Esophagus muscularis mucosa (tissue), 4 donors: ENCODE measurements at regions not wholly inside any gene's neighbourhood (a gene's known extent, or its start where the extent isn't known, plus 50 kb on each side); places are given as distances from the start of the nearest gene placed in this dataset.

Experiments
- EP300 ChIP-seq: sonication (generic); formaldehyde crosslinking; IDR thresholded peaks from one replicate; pipeline ENCODE4 v1.6.1; 2017; ENCODE audit warnings: antibody characterized with exemption
- POLR2A ChIP-seq: fragments of 450-650 bp; IDR thresholded peaks from one replicate; pipeline ENCODE4 v1.6.1; 2017; ENCODE audit warnings: antibody characterized with exemption, moderate library complexity, mild to moderate bottlenecking, low read depth
- POLR2AphosphoS5 ChIP-seq, 2 donors: sonication (generic); formaldehyde crosslinking; IDR thresholded peaks; one replicate each; pipeline ENCODE4 v1.6.1; 2017; ENCODE audit warnings: antibody characterized with exemption in 2 of 2
- TF ChIP-seq, protein P1 (sequence below), 3 experiments: fragments of 200-600 bp in 2 of 3; fragments of 450-650 bp in 1 of 3; sonication (generic) in 2 of 3; IDR thresholded peaks; one replicate each; pipeline ENCODE4 v1.5.1; 2017 to 2019; ENCODE audit warnings: antibody characterized with exemption in 3 of 3, mild to moderate bottlenecking in 2 of 3, moderate library complexity in 1 of 3

DNA sequence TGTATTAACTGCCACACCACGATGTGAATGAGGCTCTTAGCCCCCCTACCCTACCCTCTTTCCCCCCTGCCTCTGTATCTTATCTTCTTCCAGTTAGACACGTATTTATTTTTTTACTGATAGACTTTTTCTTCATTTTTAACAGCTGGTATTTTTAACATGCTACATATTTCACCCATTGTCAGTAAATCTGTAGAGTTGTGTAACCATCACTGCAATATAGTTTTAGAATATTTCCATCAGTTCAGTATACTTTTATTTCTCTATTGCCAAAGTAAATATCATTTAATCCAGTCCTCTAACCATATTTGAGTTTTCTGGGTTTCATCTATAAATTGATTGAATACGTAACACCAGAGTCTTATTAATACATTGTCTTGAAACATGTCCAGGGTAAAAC, 62.8 kb downstream of the SPATA31C2 start:
- no peak for TF ChIP-seq POLR2AphosphoS5 (IDR thresholded peaks at IDR 0.05)
- TF ChIP-seq, protein P1, sequence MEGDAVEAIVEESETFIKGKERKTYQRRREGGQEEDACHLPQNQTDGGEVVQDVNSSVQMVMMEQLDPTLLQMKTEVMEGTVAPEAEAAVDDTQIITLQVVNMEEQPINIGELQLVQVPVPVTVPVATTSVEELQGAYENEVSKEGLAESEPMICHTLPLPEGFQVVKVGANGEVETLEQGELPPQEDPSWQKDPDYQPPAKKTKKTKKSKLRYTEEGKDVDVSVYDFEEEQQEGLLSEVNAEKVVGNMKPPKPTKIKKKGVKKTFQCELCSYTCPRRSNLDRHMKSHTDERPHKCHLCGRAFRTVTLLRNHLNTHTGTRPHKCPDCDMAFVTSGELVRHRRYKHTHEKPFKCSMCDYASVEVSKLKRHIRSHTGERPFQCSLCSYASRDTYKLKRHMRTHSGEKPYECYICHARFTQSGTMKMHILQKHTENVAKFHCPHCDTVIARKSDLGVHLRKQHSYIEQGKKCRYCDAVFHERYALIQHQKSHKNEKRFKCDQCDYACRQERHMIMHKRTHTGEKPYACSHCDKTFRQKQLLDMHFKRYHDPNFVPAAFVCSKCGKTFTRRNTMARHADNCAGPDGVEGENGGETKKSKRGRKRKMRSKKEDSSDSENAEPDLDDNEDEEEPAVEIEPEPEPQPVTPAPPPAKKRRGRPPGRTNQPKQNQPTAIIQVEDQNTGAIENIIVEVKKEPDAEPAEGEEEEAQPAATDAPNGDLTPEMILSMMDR (IDR thresholded peaks at IDR 0.05): no peak
- TF ChIP-seq POLR2A: no peak
- no peak for TF ChIP-seq EP300
